H1 (cell line): ENCODE measurements at regions not wholly inside any gene's neighbourhood (a gene's known extent, or its start where the extent isn't known, plus 50 kb on each side); places are given as distances from the start of the nearest gene placed in this dataset.

Source experiments
- CTCF ChIA-PET: fragments of 300-600 bp; sonication (Branson Sonifier 250); formaldehyde crosslinking; loops from one replicate; lab custom pipeline; 2021; ENCODE audit not compliant: partially characterized antibody; lab: Charles Lee
- POLR2A ChIA-PET: fragments of 300-600 bp; sonication (Branson Sonifier 250); formaldehyde crosslinking; loops from one replicate; lab custom pipeline; 2021; ENCODE audit warnings: inconsistent platforms; ENCODE audit not compliant: partially characterized antibody; lab: Charles Lee
- DNase-seq, 2 experiments: peaks; one replicate each; pipeline versions ENCODE4 v3.0.0 to v3.0.0-alpha.2; 2010 to 2022; ENCODE audit warnings: low spot score in 2 of 2, low read depth in 1 of 2, mixed read lengths in 1 of 2
- FAIRE-seq: peaks from 2 replicates; lab custom pipeline; 2011; peaks lifted over from hg19 to GRCh38; lab: Jason Lieb, UNC
- H2AFZ ChIP-seq: 2 replicates; pipeline ENCODE4 v1.8.1; 2012; ENCODE audit warnings: low read length, inconsistent platforms
- H2AK5ac ChIP-seq: 2 replicates; pipeline ENCODE4 v1.6.1; 2013; ENCODE audit warnings: low read depth, low read length
- H2BK120ac ChIP-seq: replicated peaks from 2 replicates; pipeline ENCODE3; 2013; ENCODE audit warnings: low read depth, low read length, inconsistent platforms
- H2BK12ac ChIP-seq: 2 replicates; pipeline ENCODE4 v1.6.1; 2013; ENCODE audit warnings: low read depth, low read length
- H2BK15ac ChIP-seq: 2 replicates; pipeline ENCODE4 v1.6.1; 2013; ENCODE audit warnings: low read length
- H2BK20ac ChIP-seq: 2 replicates; pipeline ENCODE4 v1.6.1; 2013; ENCODE audit warnings: low read length
- H2BK5ac ChIP-seq: 2 replicates; pipeline ENCODE4 v1.6.1; 2013; ENCODE audit warnings: low read depth, low read length
- H3K14ac ChIP-seq: 2 replicates; pipeline ENCODE4 v1.6.1; 2013; ENCODE audit warnings: inconsistent platforms; ENCODE audit not compliant: insufficient read length
- H3K18ac ChIP-seq: 2 replicates; pipeline ENCODE4 v1.6.1; 2013; ENCODE audit warnings: low read length; ENCODE audit errors: extremely low read depth
- H3K23ac ChIP-seq: 2 replicates; pipeline ENCODE4 v1.6.1; 2013; ENCODE audit warnings: inconsistent platforms; ENCODE audit not compliant: insufficient read length
- H3K23me2 ChIP-seq: 2 replicates; pipeline ENCODE4 v1.6.1; 2013; ENCODE audit warnings: low read depth, low read length
- H3K27ac ChIP-seq: 2 replicates; pipeline ENCODE4 v1.6.1; 2011; ENCODE audit warnings: low read depth, low read length, inconsistent platforms
- H3K27me3 ChIP-seq, 4 experiments: replicated peaks in 1 of 4; 1 replicate in 1 of 4; 2 replicates in 3 of 4; pipeline versions ENCODE4 v1.6.1 to v1.8.1; 2011 to 2013; ENCODE audit warnings: low read length in 3 of 4, mild to moderate bottlenecking in 3 of 4, inconsistent platforms in 2 of 4, mixed read lengths in 2 of 4, moderate library complexity in 1 of 4; ENCODE audit not compliant: control insufficient read depth in 3 of 4, insufficient read depth in 3 of 4; ENCODE audit errors: extremely low read depth in 1 of 4
- H3K36me3 ChIP-seq, 4 experiments: 2 replicates each; pipeline versions ENCODE4 v1.6.1 to v1.8.1; 2011 to 2013; ENCODE audit warnings: mild to moderate bottlenecking in 4 of 4, low read length in 3 of 4, moderate library complexity in 2 of 4, control low read depth in 1 of 4, inconsistent platforms in 1 of 4; ENCODE audit not compliant: insufficient read depth in 4 of 4, control insufficient read depth in 2 of 4
- H3K4ac ChIP-seq: replicated peaks from 2 replicates; pipeline ENCODE3; 2013; ENCODE audit warnings: low read length, low read depth, mixed read lengths, inconsistent platforms; ENCODE audit not compliant: insufficient read length
- H3K4me1 ChIP-seq, 4 experiments: replicated peaks in 1 of 4; 1 replicate in 1 of 4; 2 replicates in 3 of 4; pipeline versions ENCODE4 v1.6.1 to v1.8.1; 2011 to 2013; ENCODE audit warnings: low read length in 3 of 4, inconsistent platforms in 2 of 4, mixed read lengths in 1 of 4; ENCODE audit not compliant: insufficient read depth in 4 of 4, control insufficient read depth in 3 of 4
- H3K4me2 ChIP-seq, 2 experiments: 2 replicates each; pipeline versions ENCODE4 v1.6.1 to v1.8.1; 2011 to 2013; ENCODE audit warnings: low read depth in 2 of 2, low read length in 2 of 2, control low read depth in 1 of 2, inconsistent platforms in 1 of 2, mild to moderate bottlenecking in 1 of 2; ENCODE audit not compliant: insufficient read depth in 1 of 2
- H3K4me3 ChIP-seq, 4 experiments: fragments of 200-600, 300-600 bp in 1 of 4; sonication (generic), shearing (Covaris generic), sonication (Bioruptor Twin) in 1 of 4; 2 replicates each; pipeline versions ENCODE4 v1.5.1 to v1.8.1; 2011 to 2016; ENCODE audit warnings: low read length in 4 of 4, low read depth in 3 of 4, control low read depth in 2 of 4, inconsistent platforms in 2 of 4, mild to moderate bottlenecking in 2 of 4, mixed read lengths in 1 of 4, moderate library complexity in 1 of 4; ENCODE audit not compliant: insufficient read depth in 2 of 4; ENCODE audit errors: extremely low read depth in 1 of 4
- H3K56ac ChIP-seq: replicated peaks from 2 replicates; pipeline ENCODE3; 2013; ENCODE audit warnings: low read depth, mild to moderate bottlenecking, mixed read lengths, low read length, inconsistent platforms; ENCODE audit not compliant: insufficient read length
- H3K79me1 ChIP-seq: 2 replicates; pipeline ENCODE4 v1.6.1; 2013; ENCODE audit warnings: low read depth, low read length, control low read depth
- H3K79me2 ChIP-seq, 2 experiments: 2 replicates each; pipeline versions ENCODE4 v1.6.1 to v1.8.1; 2012 to 2013; ENCODE audit warnings: low read length in 2 of 2, mild to moderate bottlenecking in 2 of 2, inconsistent platforms in 1 of 2; ENCODE audit not compliant: insufficient read depth in 2 of 2, control insufficient read depth in 1 of 2
- H3K9ac ChIP-seq, 4 experiments: replicated peaks in 1 of 4; 1 replicate in 1 of 4; 2 replicates in 3 of 4; pipeline versions ENCODE4 v1.6.1 to v1.8.1; 2011 to 2013; ENCODE audit warnings: low read depth in 3 of 4, low read length in 3 of 4, control low read depth in 2 of 4, mild to moderate bottlenecking in 2 of 4, moderate library complexity in 2 of 4, inconsistent platforms in 1 of 4; ENCODE audit errors: extremely low read depth in 1 of 4
- H3K9me3 ChIP-seq, 2 experiments: 2 replicates each; pipeline versions ENCODE4 v1.6.1 to v1.8.1; 2012 to 2013; ENCODE audit warnings: mild to moderate bottlenecking in 2 of 2, moderate library complexity in 2 of 2, control low read depth in 1 of 2, inconsistent platforms in 1 of 2, low read depth in 1 of 2, low read length in 1 of 2, mixed read lengths in 1 of 2; ENCODE audit not compliant: insufficient read depth in 2 of 2
- H4K20me1 ChIP-seq, 2 experiments: replicated peaks in 1 of 2; 2 replicates each; pipeline versions ENCODE3 to v1.8.1; 2011 to 2013; ENCODE audit warnings: inconsistent platforms in 2 of 2, low read length in 2 of 2, mild to moderate bottlenecking in 1 of 2; ENCODE audit not compliant: insufficient read depth in 2 of 2, control insufficient read depth in 1 of 2
- H4K5ac ChIP-seq: 2 replicates; pipeline ENCODE4 v1.6.1; 2013; ENCODE audit warnings: low read length, low read depth, mixed read lengths, inconsistent platforms; ENCODE audit not compliant: insufficient read length
- H4K8ac ChIP-seq: 2 replicates; pipeline ENCODE4 v1.8.0; 2013; ENCODE audit warnings: mild to moderate bottlenecking, moderate library complexity, low read length, inconsistent platforms; ENCODE audit not compliant: insufficient read depth; ENCODE audit errors: extremely low read depth
- H4K91ac ChIP-seq: replicated peaks from 2 replicates; pipeline ENCODE3; 2013; ENCODE audit warnings: low read length, mixed read lengths, inconsistent platforms; ENCODE audit not compliant: insufficient read length
- CREB1 ChIP-seq: IDR thresholded peaks from 2 replicates; pipeline ENCODE4 v1.6.1; 2012; ENCODE audit warnings: inconsistent platforms
- SAP30 ChIP-seq: fragments of 300-600 bp; sonication (generic); IDR thresholded peaks from 2 replicates; pipeline ENCODE4 v1.7.1; 2012; ENCODE audit warnings: low read length, moderate library complexity, mild to moderate bottlenecking, inconsistent platforms; ENCODE audit not compliant: insufficient read depth, insufficient replicate concordance
- YY1 ChIP-seq: IDR thresholded peaks from 2 replicates; pipeline ENCODE4 v1.6.1; 2011; ENCODE audit warnings: low read depth, mild to moderate bottlenecking, low read length
- WGBS, 2 experiments: shearing (Covaris generic) in 1 of 2; methylation state at CpG; one replicate each; pipeline versions ENCODE4 v1.1.6 to v1.1.7; 2013 to 2015; ENCODE audit warnings: low lambda C conversion rate in 2 of 2, mixed read lengths in 2 of 2, inconsistent platforms in 1 of 2, low coverage in 1 of 2, missing lambda C conversion rate in 1 of 2; ENCODE audit not compliant: insufficient replicate concordance in 2 of 2, insufficient coverage in 1 of 2, insufficient read length in 1 of 2; ENCODE audit errors: extremely low coverage in 1 of 2, missing lambda C conversion rate in 1 of 2; 5-methylcytosine and 5-hydroxymethylcytosine counted together

DNA sequence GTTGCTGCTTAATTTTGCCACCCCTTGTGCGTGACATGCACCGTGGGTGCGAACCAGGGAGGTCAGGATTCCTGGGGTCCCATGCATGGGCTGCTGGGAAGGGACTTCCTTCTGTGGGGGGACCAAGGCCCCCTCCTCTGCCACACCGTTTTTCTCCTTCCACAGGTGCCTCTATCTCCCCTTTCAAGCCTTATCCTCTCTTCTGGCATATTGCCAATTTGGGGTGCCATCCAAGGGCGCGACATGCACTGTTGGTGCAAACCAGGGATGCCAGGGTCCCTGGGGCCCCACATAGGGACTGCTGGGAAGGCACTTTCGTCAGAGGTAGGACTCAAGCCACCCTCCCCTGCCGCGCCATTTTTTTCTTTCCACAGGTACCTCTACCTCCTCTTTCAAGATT is 289.0 kb downstream of the ALG10 start:
- H3K18ac ChIP-seq = no peak overlapping the region
- no peak overlapping the region for H3K4me2 ChIP-seq
- H2BK15ac ChIP-seq = no peak overlapping the region
- no peaks in the 10 kb centered on the region for H3K27me3 ChIP-seq
- WGBS, 2 experiments = 89% methylated on average over 8 of the region's 9 CpGs; no CpG with 5 or more reads in 1 of the 2 experiments
- DNase-seq (no peak), FAIRE-seq (no peak)
- peaks cover 70 to 99% of the 10 kb centered on the region in 2 experiments for H3K9me3 ChIP-seq
- no peak overlapping the region for H3K23ac ChIP-seq
- no peaks in the 10 kb centered on the region for H3K36me3 ChIP-seq
- H3K23me2 ChIP-seq = no peaks in the 10 kb centered on the region
- CTCF ChIA-PET = no interaction called here
- H2BK20ac ChIP-seq = no peak overlapping the region
- H3K14ac ChIP-seq = no peak overlapping the region
- no peaks in the 10 kb centered on the region for H3K79me1 ChIP-seq
- H2AFZ ChIP-seq = no peak overlapping the region
- no peak overlapping the region for H2BK12ac ChIP-seq
- POLR2A ChIA-PET = no interaction called here
- no peak overlapping the region for H2AK5ac ChIP-seq
- H2BK120ac ChIP-seq = no peak overlapping the region
- H3K9ac ChIP-seq = no peak overlapping the region
- H4K8ac ChIP-seq = no peak overlapping the region
- H4K20me1 ChIP-seq = no peaks in the 10 kb centered on the region
- H3K4me1 ChIP-seq = no peaks in the 10 kb centered on the region
- H3K4me3 ChIP-seq = no peak overlapping the region
- H4K91ac ChIP-seq = no peak overlapping the region
- H2BK5ac ChIP-seq = no peak overlapping the region
- H4K5ac ChIP-seq = no peak overlapping the region
- no peak overlapping the region for H3K56ac ChIP-seq
- no peak overlapping the region for H3K4ac ChIP-seq
- no peaks in the 10 kb centered on the region for H3K79me2 ChIP-seq
- no peak overlapping the region for H3K27ac ChIP-seq
- TF ChIP-seq YY1 (no peak), SAP30 (no peak), CREB1 (no peak)
